ENCODE measurements at regions not wholly inside any gene's neighbourhood (a gene's known extent, or its start where the extent isn't known, plus 50 kb on each side); places are given as distances from the start of the nearest gene placed in this dataset.

DNA sequence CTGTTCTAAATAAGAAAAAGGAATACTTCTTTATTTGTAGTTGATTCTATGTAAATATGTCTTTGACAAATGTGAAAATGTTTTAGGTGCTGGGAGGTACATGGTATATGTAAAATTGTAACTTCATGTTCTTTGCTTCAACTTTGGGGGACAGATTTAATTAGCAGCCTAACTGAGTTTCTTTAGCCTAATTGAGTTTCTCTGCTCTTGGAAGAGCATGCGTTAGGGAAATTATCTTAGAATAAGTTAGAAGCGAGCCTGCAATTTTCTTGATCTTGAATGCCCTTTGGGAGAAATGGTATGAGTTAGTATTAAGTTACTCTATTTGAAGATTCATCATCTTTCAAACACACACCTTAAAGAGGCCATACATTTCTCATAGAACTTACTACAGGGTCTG is 194.3 kb downstream of the AEBP2 start:
- Histone ChIP-seq H2BK120ac (ENCODE audit: low read depth, low read length) (no peak overlapping the region), H3K36me3 (replicated peaks in 1 of 2; ENCODE audit: control insufficient read depth in 2 of 2, insufficient read depth in 2 of 2, low read length in 2 of 2) (no peaks in the 10 kb centered on the region), H3K27me3 (ENCODE audit: control insufficient read depth in 3 of 3, insufficient read depth in 3 of 3, low read depth in 1 of 3, low read length in 3 of 3) (no peaks in the 10 kb centered on the region), H3K9me3 (replicated peaks in 1 of 2; ENCODE audit: control insufficient read depth in 2 of 2, insufficient read depth in 1 of 2, low read depth in 1 of 2, low read length in 2 of 2) (no peaks in the 10 kb centered on the region), H3K9ac (ENCODE audit: low read depth, low read length, poor library complexity) (no peak overlapping the region), H3K14ac (ENCODE audit: low read length) (no peak overlapping the region), H3K79me1 (ENCODE audit: low read depth, low read length) (no peaks in the 10 kb centered on the region), H2AFZ (ENCODE audit: low read length) (no peak overlapping the region), H3K4me1 (ENCODE audit: control insufficient read depth in 2 of 2, insufficient read depth in 1 of 2, low read depth in 1 of 2, low read length in 2 of 2) (no peaks in the 10 kb centered on the region), H4K8ac (ENCODE audit: low read depth, low read length) (no peak overlapping the region), H2BK5ac (ENCODE audit: low read length) (no peak overlapping the region), H4K91ac (ENCODE audit: low read depth, low read length, poor library complexity) (no peak overlapping the region), H2BK12ac (ENCODE audit: low read length) (no peak overlapping the region), H2BK15ac (ENCODE audit: low read length) (no peak overlapping the region), H3K27ac (replicated peaks; ENCODE audit: low read length) (no peak overlapping the region), H3K4ac (ENCODE audit: low read length) (no peak overlapping the region), H3K18ac (ENCODE audit: low read length) (no peak overlapping the region), H3K23ac (ENCODE audit: low read depth, low read length, poor library complexity) (no peak overlapping the region), H3K4me2 (ENCODE audit: insufficient read depth, low read length, poor library complexity, severe bottlenecking) (no peak overlapping the region), H2AK5ac (ENCODE audit: low read depth, low read length) (no peak overlapping the region), H3K4me3 (ENCODE audit: low read length in 2 of 2) (no peak overlapping the region)
- no peak for DNase-seq (ENCODE audit: low spot score)
- no CpG with 5 or more reads among the region's 2 CpGs for WGBS, 2 donors (ENCODE audit: extremely low coverage in 2 of 2, insufficient read length in 2 of 2, insufficient replicate concordance in 1 of 2)

DNA sequence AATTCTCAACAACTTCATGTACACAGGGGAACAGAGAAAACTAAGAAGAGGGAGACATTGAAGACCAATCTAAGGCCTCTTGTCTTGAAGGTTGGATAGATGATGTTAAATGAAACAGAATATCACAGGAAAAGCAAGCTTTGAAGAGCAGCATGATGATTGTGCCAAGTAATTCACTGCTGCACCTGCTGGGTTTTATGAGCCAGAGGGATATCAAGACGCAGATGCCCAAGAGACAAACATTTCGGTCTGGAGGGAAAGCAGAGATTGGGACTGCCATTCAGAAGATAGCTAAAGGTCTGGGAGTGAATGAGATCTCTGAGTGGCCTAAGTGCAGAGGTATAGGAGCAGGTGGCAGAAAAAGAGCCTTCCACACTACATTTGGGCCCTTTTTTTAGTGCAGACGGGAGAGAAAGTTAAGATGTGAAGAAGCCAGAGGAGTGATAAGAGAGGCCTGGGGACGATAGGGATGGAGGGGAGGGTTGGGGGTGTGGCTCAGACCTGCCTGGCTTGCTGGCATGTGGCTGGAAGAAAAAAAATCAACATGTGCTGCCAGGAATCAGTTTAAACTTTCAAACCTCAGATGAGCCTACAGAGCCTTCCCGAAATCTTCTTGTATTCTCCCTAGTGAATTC is 200.6 kb downstream of the AEBP2 start:
- Histone ChIP-seq H3K27ac (replicated peaks; ENCODE audit: low read length) (no peak overlapping the region), H3K27me3 (ENCODE audit: control insufficient read depth in 3 of 3, insufficient read depth in 3 of 3, low read depth in 1 of 3, low read length in 3 of 3) (no peaks in the 10 kb centered on the region), H3K23ac (ENCODE audit: low read depth, low read length, poor library complexity) (no peak overlapping the region), H3K9ac (ENCODE audit: low read depth, low read length, poor library complexity) (no peak overlapping the region), H2BK5ac (ENCODE audit: low read length) (no peak overlapping the region), H3K18ac (ENCODE audit: low read length) (no peak overlapping the region), H3K14ac (ENCODE audit: low read length) (no peak overlapping the region), H3K79me1 (ENCODE audit: low read depth, low read length) (no peaks in the 10 kb centered on the region), H4K8ac (ENCODE audit: low read depth, low read length) (no peak overlapping the region), H3K4me3 (ENCODE audit: low read length in 2 of 2) (no peak overlapping the region), H2BK15ac (ENCODE audit: low read length) (peak overlapping the region; percentile 19), H4K91ac (ENCODE audit: low read depth, low read length, poor library complexity) (no peak overlapping the region), H2BK12ac (ENCODE audit: low read length) (no peak overlapping the region), H3K36me3 (replicated peaks in 1 of 2; ENCODE audit: control insufficient read depth in 2 of 2, insufficient read depth in 2 of 2, low read length in 2 of 2) (no peaks in the 10 kb centered on the region), H3K4ac (ENCODE audit: low read length) (no peak overlapping the region), H2BK120ac (ENCODE audit: low read depth, low read length) (no peak overlapping the region), H3K4me2 (ENCODE audit: insufficient read depth, low read length, poor library complexity, severe bottlenecking) (no peak overlapping the region), H2AK5ac (ENCODE audit: low read depth, low read length) (no peak overlapping the region), H3K4me1 (ENCODE audit: control insufficient read depth in 2 of 2, insufficient read depth in 1 of 2, low read depth in 1 of 2, low read length in 2 of 2) (peaks cover 0 to 3% of the 10 kb centered on the region in 2 donors), H3K9me3 (replicated peaks in 1 of 2; ENCODE audit: control insufficient read depth in 2 of 2, insufficient read depth in 1 of 2, low read depth in 1 of 2, low read length in 2 of 2) (no peaks in the 10 kb centered on the region), H2AFZ (ENCODE audit: low read length) (no peak overlapping the region)
- no CpG with 5 or more reads among the region's 5 CpGs for WGBS, 2 donors (ENCODE audit: extremely low coverage in 2 of 2, insufficient read length in 2 of 2, insufficient replicate concordance in 1 of 2)
- no peak for DNase-seq (ENCODE audit: low spot score)

DNA sequence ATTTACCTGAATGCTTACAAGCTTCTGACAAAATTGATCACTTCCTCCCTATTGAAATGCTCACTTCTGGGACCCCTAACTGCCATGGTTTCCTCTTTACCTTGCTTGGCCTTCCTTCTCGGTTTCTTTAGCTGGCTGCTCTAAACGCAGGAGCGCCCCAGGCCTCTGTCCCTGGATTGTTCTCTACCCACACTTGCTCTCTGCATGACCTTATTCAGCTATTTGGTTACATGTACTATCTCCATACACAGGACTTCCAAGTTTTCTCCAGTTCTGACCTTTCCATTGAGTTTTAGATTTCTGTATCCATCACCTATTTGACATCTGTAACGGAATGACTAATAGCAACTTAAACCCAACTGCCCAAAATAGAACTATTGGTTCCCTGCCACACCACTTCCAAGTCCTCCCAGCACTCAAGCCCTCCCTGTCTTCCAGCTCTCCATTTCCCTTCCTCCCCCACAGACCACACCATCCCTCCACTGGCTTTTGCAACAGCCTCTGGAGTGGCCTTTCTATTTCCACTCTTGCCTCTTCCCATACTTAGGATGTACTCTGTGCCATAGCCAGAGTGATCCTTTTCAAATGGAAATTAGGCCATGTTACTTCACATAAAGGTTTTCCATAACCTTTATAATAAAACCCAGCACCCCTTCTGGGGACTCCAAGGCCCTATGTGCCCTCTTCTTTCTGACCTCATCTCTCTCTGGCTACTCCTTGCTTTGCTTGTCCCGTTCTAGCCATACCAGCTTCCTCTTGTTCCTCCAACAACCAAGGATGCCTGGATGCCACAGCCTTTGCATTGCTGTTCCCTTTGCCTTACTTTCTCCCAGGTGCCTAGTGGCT is 202.2 kb downstream of the AEBP2 start:
- H3K14ac ChIP-seq (ENCODE audit: low read length): no peak overlapping the region
- no peak overlapping the region for H4K8ac ChIP-seq (ENCODE audit: low read depth, low read length)
- no peak overlapping the region for H3K4ac ChIP-seq (ENCODE audit: low read length)
- H3K27me3 ChIP-seq (ENCODE audit: control insufficient read depth in 3 of 3, insufficient read depth in 3 of 3, low read depth in 1 of 3, low read length in 3 of 3): no peaks in the 10 kb centered on the region
- no peaks in the 10 kb centered on the region for H3K9me3 ChIP-seq (replicated peaks in 1 of 2; ENCODE audit: control insufficient read depth in 2 of 2, insufficient read depth in 1 of 2, low read depth in 1 of 2, low read length in 2 of 2)
- H3K36me3 ChIP-seq (replicated peaks in 1 of 2; ENCODE audit: control insufficient read depth in 2 of 2, insufficient read depth in 2 of 2, low read length in 2 of 2): no peaks in the 10 kb centered on the region
- no peak for DNase-seq (ENCODE audit: low spot score)
- no peak overlapping the region for H3K9ac ChIP-seq (ENCODE audit: low read depth, low read length, poor library complexity)
- H2AK5ac ChIP-seq (ENCODE audit: low read depth, low read length): no peak overlapping the region
- no peak overlapping the region for H3K4me2 ChIP-seq (ENCODE audit: insufficient read depth, low read length, poor library complexity, severe bottlenecking)
- H2BK120ac ChIP-seq (ENCODE audit: low read depth, low read length): no peak overlapping the region
- H2AFZ ChIP-seq (ENCODE audit: low read length): no peak overlapping the region
- H3K23ac ChIP-seq (ENCODE audit: low read depth, low read length, poor library complexity): no peak overlapping the region
- H3K27ac ChIP-seq (replicated peaks; ENCODE audit: low read length): no peak overlapping the region
- no peaks in the 10 kb centered on the region for H3K79me1 ChIP-seq (ENCODE audit: low read depth, low read length)
- H2BK15ac ChIP-seq (ENCODE audit: low read length): no peak overlapping the region
- no peak overlapping the region for H2BK12ac ChIP-seq (ENCODE audit: low read length)
- no peak overlapping the region for H2BK5ac ChIP-seq (ENCODE audit: low read length)
- H3K4me1 ChIP-seq (ENCODE audit: control insufficient read depth in 2 of 2, insufficient read depth in 1 of 2, low read depth in 1 of 2, low read length in 2 of 2): peaks cover 0 to 3% of the 10 kb centered on the region in 2 donors
- H4K91ac ChIP-seq (ENCODE audit: low read depth, low read length, poor library complexity): no peak overlapping the region
- WGBS, 2 donors (ENCODE audit: extremely low coverage in 2 of 2, insufficient read length in 2 of 2, insufficient replicate concordance in 1 of 2): no CpG with 5 or more reads among the region's 5 CpGs
- no peak overlapping the region for H3K4me3 ChIP-seq (ENCODE audit: low read length in 2 of 2)
- no peak overlapping the region for H3K18ac ChIP-seq (ENCODE audit: low read length)

DNA sequence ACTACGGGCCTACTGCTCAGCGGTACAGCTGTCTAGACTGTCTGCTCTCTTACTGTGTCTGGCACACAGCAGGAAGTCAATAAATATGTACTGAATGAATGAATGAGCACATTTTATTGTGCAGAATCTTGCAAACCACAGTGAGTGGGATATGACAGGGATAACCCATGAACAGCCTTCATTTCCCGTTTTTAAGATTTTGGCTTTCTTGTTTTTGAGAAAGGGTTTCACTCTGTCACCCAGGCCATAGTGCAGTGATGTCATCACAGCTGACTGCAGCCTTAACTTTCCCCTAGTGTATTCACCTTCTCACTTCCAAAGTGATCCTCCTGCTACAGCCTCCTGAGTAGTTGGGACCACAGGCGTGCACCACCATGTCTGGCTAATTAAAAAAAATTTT is 203.1 kb downstream of the AEBP2 start:
- H3K9ac ChIP-seq (ENCODE audit: low read depth, low read length, poor library complexity): no peak overlapping the region
- no peak overlapping the region for H3K4me2 ChIP-seq (ENCODE audit: insufficient read depth, low read length, poor library complexity, severe bottlenecking)
- no peak overlapping the region for H2BK12ac ChIP-seq (ENCODE audit: low read length)
- no peak overlapping the region for H3K23ac ChIP-seq (ENCODE audit: low read depth, low read length, poor library complexity)
- no peaks in the 10 kb centered on the region for H3K27me3 ChIP-seq (ENCODE audit: control insufficient read depth in 3 of 3, insufficient read depth in 3 of 3, low read depth in 1 of 3, low read length in 3 of 3)
- H3K14ac ChIP-seq (ENCODE audit: low read length): no peak overlapping the region
- H3K4me1 ChIP-seq (ENCODE audit: control insufficient read depth in 2 of 2, insufficient read depth in 1 of 2, low read depth in 1 of 2, low read length in 2 of 2): peaks cover 0 to 3% of the 10 kb centered on the region in 2 donors
- no peak overlapping the region for H2BK120ac ChIP-seq (ENCODE audit: low read depth, low read length)
- H2AFZ ChIP-seq (ENCODE audit: low read length): no peak overlapping the region
- WGBS, 2 donors (ENCODE audit: extremely low coverage in 2 of 2, insufficient read length in 2 of 2, insufficient replicate concordance in 1 of 2): no CpG with 5 or more reads among the region's 4 CpGs
- no peaks in the 10 kb centered on the region for H3K79me1 ChIP-seq (ENCODE audit: low read depth, low read length)
- H4K8ac ChIP-seq (ENCODE audit: low read depth, low read length): no peak overlapping the region
- H2BK15ac ChIP-seq (ENCODE audit: low read length): no peak overlapping the region
- H3K18ac ChIP-seq (ENCODE audit: low read length): no peak overlapping the region
- no peak overlapping the region for H2AK5ac ChIP-seq (ENCODE audit: low read depth, low read length)
- no peak for DNase-seq (ENCODE audit: low spot score)
- no peak overlapping the region for H2BK5ac ChIP-seq (ENCODE audit: low read length)
- H3K9me3 ChIP-seq (replicated peaks in 1 of 2; ENCODE audit: control insufficient read depth in 2 of 2, insufficient read depth in 1 of 2, low read depth in 1 of 2, low read length in 2 of 2): peaks cover 0 to 2% of the 10 kb centered on the region in 2 donors
- H3K36me3 ChIP-seq (replicated peaks in 1 of 2; ENCODE audit: control insufficient read depth in 2 of 2, insufficient read depth in 2 of 2, low read length in 2 of 2): no peaks in the 10 kb centered on the region
- no peak overlapping the region for H4K91ac ChIP-seq (ENCODE audit: low read depth, low read length, poor library complexity)
- H3K4me3 ChIP-seq (ENCODE audit: low read length in 2 of 2): no peak overlapping the region
- no peak overlapping the region for H3K4ac ChIP-seq (ENCODE audit: low read length)
- H3K27ac ChIP-seq (replicated peaks; ENCODE audit: low read length): no peak overlapping the region
